ENCODE measurements at regions not wholly inside any gene's neighbourhood (a gene's known extent, or its start where the extent isn't known, plus 50 kb on each side); places are given as distances from the start of the nearest gene placed in this dataset.

DNA sequence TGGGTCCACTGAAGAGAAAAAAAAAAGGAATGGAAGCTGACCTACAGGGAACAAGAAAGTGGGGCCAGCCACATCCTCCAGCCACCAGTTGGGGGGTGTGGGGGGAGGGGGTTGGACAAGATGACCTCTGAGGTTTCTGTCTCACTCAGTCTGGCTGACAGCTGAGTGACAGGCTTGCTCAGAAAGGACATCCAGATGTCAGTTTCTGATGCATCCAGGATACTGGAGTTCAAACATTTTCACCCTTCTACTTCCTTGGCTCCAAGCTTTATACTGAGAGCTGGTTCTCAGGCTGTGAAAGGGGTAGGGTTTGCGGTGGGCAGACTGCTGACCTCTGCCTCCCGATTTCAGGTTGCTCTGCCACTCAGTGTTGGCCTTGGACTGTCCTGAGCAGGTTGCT lies 2178.3 kb downstream of the TP53TG3F start:
- no peak for DNase-seq (ENCODE audit: low read depth)

DNA sequence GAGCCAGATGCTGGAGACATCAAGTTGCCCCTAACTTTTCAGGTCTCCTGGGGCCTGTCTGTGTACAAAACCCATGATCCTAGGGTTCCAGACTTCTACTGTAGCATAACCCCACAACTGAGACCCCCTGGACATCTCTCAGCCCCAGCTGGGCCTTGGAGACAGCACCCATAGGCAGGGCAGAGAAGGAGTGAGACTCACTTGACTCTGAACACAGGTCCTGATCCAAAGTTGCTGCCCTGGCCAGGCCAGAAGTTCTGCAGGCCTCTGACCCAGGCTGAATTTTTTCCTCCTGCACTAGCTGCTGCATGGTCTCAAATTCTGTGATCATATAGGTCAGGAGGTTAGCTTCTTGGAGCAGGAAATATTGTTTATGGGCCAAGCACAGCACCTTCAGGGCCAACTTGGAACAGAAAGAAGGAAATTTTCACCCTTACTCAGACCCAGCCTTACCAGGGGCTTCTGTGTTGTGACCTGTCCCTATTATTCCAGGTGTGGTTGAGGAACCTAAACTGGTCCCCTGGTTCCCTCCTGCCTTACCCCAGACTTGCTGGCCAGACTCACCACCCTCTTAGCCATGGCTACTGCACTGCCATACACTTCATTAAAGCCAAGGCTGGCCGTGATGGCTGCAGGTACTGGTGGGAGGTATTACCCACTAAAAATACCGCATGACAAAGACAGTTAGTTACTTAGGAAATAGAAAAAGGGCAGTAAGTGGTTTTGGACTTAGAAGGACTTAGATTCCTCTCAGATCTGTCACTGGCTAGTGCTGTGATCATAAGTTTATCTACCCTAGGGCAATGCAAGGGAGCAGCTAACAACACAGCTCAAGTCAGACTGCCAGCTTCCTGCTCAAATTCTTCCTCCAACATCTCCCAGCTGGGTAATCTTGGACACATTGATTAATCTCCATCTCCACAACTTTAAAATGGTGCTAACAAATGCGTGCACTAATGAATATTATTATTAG lies 2180.1 kb downstream of the TP53TG3F start:
- DNase-seq (ENCODE audit: low read depth) = no peak

DNA sequence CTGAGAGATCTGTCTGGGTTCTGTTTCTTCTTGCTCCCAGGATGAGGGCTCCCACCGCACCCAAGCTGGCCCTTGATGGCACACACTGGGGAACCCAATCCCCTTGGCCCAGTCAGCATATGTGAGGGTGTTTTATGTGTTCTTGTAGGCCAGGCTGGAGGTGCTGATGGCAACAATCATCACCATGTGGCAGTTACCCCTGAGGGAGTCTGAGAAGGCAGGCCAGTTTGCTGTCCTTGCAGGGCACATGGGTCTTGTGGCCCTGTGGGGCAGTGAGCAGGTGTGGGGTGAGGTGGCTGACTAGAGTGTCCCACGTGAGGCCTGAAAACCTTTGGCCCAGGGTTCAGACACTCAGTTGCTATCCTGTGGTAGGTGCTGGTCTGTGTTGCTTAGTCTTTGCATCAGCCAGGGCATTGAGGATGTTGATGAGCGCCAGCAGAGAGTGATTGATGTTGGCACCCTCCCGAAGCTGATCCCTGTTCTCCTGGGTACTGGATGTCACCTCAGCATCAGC lies 2183.0 kb downstream of the TP53TG3F start:
- no peak for DNase-seq (ENCODE audit: low read depth)

DNA sequence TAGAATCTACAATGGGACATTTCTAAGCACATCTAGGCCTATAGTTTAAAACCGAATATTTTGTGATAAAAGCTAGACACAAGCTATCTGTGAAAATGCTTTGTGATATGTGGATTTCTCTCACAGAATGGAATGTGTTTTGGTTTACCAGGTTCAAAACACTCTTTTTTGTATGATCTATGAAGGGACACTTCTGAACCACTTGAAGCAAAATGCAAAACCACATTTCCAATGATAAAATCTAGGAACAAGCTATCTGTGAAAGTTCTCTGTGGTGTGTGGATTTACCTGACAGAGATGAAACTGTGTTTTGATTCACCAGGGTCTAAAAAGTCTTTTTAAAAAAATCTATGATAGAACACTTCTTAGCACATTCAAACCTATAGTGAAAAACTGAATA lies 2192.4 kb downstream of the TP53TG3F start:
- no peak for DNase-seq (ENCODE audit: low read depth)

DNA sequence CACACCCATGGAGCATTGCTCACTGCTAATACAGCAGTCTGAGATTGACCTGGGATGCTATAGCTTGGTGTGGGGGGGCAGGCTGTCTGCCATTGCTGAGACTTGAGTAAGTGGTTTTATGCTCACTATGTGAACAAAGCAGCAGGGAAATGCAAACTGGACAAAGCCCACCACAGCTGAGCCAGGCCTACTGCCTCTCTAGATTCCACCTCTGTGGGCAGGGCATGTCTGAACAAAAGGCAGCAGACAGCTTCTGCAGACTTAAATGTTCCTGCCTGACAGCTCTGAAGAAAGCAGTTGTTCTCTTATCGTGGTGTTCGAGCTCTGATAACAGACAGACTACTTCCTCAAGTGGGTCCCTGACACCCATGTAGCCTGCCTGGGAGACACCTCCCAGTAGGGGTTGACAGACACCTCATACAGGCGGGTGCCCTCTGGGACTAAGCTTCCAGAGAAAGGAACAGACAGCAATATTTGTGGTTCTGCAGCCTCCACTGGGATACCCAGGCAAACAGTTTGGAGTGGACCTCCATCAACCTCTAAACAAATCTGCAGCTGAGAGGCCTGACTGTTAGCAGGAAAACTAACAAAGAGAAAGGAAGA lies 2204.8 kb downstream of the TP53TG3F start:
- no peak for DNase-seq (ENCODE audit: low read depth)

DNA sequence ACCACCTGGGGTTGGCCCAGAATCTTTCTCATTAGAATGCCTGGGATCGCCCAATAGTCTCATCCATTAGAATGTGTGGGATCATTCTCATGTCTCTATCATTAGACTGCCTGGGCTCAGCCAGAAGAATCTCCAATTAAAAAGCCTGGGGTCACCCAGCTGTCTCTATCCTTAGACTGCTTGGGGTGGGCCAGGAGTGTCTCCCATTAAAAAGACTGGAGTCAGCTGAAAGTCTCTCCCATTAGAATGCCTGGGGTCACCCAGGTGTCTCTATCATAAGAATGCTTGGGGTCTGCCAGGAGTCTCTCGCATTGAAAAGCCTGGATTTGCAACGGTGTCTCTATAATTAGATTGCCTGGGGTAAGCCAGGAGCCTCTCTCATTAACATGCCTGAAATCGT lies 2225.7 kb downstream of the TP53TG3F start:
- DNase-seq (ENCODE audit: low read depth) = no peak

DNA sequence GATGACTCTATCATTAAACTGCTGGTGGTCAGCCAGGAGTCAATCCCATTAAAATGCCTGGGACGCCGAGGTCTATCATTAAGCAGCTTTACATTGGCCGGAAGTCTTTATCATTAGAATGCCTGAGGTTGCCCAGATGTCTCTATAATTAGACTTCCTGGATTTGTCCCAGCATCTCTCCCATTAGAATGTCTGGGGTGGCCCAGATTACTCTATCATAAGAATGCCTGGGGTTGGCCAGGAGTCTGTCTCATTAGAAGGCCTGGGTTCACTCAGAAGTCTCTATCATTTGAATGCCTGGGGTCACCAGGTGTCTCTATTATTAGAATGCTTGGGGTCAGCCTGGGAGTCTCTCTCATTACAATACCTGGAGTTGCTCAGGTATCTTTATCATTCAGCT lies 2227.2 kb downstream of the TP53TG3F start:
- no peak for DNase-seq (ENCODE audit: low read depth)

DNA sequence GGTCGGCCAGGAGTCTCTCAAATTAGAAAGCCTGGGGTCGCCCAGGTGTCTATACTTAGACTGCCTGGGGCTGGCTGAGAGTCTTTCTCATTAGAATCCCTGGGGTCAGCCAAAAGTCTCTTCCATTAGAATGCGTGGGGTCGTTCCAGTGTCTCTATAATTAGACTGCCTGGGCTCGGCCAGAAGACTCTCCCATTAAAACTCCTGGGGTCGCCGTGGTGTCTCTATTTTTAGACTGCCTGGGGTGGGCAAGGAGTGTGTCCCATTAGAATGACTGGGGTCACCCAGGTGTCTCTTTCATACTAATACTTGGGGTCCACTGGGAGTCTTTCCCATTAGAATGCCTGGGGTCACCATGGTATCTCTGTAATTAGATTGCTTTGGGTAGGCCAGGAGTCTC lies 2227.7 kb downstream of the TP53TG3F start:
- no peak for DNase-seq (ENCODE audit: low read depth)

DNA sequence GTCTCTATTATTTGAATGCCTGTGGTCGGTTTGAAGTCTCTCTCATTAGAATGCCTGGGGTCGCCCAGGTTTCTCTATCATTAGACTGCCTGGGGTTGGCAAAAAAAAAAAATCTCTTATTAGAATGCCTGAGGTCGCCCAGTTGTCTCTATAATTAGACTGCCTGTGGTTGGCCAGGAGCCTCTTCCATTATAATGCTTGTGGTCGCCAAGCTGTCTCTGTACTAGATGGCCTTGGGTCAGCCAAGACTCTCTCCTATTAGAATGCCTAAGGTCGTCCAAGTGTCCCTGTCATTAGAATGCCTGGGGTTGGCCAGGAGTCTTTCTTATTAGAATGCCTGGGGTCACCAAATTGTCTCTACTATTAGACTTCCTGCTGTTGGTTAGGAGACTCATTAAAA lies 2228.4 kb downstream of the TP53TG3F start:
- DNase-seq (ENCODE audit: low read depth) = no peak

DNA sequence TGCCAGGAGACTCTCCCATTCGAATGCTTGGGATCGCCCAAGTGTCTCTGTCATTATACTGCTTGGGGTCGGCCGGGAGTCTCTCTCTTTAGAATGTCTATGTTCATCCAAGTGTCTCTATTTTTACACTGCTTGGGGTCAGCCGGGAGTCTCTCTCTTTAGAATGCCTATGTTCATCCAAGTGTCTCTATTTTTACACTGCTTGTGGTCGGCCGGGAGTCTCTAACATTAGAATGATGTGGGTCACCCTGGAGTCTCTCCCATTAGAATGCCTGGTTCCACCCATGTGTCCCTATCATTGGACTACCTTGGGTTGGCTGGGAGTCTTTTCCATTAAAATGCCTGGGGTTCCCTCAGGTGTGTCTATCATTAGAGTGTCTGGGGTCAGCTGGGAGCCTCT lies 2230.4 kb downstream of the TP53TG3F start:
- no peak for DNase-seq (ENCODE audit: low read depth)

DNA sequence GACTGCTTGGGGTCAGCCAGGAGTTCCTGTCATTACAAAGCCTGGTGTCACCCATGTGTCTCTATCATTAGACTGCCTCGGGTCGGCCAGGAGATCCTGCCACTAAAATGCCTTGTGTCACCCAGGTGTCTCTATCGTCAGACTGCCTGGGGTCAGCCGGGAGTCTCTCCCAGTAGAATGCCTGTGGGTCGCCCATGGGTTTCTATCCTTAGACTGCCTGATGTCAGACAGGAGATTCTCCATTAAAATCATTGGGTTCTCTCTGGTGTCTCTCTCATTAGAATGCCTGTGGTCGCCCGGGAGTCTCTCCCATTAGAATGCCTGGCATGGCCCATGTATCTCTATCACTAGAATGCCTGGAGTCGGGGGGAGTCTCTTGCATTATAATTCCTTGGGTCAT lies 2231.0 kb downstream of the TP53TG3F start:
- no peak for DNase-seq (ENCODE audit: low read depth)

DNA sequence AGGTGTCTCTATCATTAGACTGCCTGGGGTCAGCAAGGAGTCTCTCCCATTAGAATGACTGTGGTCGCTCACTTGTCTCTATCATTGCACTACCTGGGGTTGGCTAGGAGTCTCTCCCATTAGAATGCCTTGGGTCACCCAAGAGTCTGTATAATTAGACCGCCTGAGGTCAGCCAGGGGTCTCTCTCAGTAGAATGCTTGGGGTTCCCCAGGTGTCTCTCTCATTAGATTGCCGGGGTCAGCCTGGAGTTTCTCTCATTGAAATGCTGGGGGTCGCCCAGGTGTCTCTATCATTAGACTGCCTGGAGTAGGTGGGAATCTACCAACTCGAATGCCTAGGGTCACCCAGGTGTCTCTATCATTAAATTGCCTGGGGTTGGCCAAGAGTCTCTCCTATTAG lies 2231.6 kb downstream of the TP53TG3F start:
- DNase-seq (ENCODE audit: low read depth) = no peak

DNA sequence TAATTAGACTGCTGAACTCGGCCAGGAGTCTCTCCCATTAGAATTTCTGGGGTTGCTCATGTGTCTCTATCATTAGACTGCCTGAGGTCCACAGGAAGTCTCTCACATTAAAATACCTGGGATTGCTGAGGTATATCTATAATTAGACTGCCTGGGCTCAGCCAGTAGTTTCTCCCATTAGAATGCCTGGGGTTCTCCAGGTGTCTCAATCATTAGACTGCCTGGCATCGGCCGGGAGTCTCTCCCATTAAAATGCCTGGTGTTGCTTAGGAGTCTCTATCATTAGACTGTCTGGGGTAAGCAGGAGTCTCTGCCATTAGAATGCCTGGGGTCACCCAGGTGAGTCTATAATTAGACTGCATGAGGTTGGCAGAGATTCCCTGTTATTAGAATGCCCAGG lies 2233.4 kb downstream of the TP53TG3F start:
- DNase-seq (ENCODE audit: low read depth) = no peak

DNA sequence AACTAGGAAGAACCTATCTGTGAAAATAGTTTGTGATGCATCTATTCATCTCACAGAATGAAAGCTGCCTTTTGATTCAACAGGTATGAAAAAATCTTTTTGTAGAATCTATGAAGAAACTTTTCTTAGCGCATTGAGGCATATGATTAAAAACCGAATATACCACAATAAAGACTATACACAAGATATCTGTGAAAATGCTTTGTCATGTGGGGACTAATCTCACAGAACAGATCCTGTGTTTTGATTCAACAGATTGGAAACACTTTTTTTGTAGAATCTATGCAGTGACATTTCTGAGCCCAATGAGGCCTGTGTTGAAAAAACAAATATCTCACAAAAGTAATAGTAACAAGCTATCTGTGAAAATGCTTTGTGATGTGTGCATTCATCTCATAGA lies 2247.5 kb downstream of the TP53TG3F start:
- DNase-seq (ENCODE audit: low read depth) = no peak

DNA sequence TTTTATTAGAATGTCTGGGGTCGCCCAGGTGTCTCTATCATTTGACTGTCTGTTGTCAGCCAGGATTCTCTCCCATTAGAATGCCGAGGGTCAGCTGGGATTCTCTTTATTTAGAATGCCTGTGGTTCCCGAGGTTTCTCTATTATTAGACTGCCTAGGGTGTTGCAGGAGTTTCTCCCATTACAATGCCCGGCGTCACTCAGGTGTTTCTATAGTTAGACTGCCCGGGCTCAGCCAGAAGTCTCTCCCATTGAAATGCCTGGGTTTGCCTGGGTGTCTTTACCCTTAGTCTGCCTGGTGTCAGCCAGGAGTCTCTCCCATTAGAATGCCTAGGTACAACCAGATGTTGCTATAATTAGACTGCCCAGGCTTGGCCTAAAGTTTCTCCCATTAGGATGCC lies 2252.0 kb downstream of the TP53TG3F start:
- no peak for DNase-seq (ENCODE audit: low read depth)

DNA sequence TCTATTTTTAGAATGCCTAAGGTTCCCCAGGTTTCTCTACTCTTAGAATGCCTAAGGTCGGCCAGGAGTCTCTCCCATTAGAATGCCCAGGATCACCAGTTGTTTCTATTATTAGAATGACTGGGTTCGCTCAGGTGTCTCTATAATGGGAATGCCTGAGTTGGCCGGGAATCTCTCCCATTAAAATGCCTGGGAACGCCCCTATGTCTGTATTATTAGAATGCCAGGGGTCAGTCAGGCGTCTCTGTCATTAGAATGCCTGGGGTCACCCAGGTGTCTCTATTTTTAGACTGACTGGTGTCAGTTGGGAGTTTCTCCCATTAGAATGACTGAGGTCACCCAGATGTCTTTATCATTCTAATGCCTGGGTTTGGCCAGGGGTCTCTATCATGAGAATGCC lies 2252.5 kb downstream of the TP53TG3F start:
- DNase-seq (ENCODE audit: low read depth) = no peak

DNA sequence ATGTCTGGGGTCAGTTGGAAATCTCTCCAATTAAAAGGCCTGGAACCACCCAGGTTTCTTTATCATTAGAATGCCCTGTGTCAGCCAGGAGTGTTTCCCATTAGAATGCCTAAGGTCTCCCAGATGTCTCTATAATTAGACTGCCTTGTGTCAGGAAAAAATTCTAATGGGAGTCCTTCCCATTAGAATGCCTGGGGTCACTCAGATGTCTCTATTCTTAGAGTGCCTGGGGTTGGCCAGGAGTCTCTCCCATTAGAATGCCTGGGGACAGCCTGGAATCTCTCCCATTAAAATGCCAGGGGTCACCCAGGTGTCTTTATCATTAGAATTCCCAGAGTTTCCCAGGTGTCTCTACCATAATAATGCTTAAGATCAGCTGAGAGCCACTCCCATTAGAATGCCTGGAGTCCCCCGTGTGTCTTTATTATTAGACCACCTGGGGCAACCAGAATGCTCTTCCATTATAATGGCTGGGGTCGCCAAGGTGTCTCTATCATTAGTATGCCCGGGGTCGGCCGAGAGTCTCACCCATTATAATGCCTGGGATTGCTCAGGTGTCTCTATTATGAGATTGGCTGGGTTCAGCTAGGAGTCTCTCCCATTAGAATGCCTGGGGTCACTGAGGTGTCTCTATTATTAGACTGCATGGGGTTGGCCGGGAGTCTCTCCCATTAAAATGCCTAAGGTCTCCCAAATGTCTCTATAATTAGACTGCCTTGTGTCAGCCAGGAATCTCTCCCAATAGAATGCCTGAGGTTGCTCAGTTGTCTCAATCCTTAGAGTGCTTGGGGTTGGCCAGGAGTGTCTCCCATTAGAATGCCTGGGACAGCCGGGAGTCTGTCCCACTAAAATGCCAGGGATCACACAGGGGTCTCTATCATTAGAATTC lies 2254.6 kb downstream of the TP53TG3F start:
- no peak for DNase-seq (ENCODE audit: low read depth)

DNA sequence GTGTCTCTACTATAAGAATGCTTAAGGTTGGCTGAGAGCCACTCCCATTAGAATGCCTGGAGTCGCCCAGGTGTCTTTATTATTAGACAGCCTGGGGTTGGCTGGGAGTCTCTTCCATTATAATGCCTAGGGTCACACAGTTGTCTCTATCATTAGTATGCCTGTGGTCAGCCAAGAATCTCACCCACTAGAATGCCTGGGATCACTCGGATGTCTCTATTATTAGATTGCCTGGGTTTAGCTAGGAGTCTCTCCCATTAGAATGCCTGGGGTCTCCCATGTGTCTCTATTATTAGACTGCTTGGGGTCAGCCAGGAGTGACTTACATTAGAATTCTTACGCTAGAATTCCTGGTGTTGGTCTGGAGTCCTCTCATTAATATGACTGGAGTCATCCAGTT lies 2255.3 kb downstream of the TP53TG3F start:
- no peak for DNase-seq (ENCODE audit: low read depth)

DNA sequence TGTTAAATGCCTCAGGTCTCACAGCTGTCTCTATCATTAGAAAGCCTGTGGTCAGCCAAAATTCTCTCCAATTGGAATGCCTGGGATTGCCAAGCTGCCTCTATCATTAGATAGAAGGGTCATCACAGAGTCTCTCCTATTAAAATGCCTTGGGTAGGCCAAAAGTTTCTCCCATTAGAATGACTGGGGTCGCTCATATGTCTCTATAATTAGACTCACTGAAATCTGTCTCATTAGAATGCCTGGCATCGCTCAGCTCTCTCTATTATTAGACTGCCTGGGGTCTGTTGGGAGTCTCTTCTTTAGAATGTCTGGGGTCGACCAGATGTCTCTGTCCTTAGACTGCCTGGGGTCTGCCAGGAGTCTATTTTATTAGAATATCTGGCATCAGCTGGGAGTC lies 2265.1 kb downstream of the TP53TG3F start:
- DNase-seq (ENCODE audit: low read depth) = no peak

DNA sequence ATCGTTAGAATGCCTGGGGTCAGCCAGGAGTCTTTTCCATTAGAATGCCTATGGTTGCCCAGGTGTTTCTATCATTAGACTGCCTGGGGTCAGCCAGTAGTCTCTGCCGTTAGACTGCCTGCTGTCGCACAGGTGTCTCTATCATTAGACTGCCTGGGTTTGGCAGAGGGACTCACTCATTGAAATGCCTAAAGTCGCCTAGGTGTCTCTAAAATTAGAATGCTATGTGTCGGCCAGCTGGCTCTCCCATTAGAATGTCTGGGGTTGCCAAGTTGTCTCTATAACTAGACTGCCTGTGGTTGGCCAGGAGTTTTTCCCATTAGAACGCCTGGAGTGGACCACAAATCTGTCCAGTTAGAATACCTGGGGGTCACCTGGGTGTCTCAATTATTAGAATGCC lies 2266.5 kb downstream of the TP53TG3F start:
- DNase-seq (ENCODE audit: low read depth) = no peak

DNA sequence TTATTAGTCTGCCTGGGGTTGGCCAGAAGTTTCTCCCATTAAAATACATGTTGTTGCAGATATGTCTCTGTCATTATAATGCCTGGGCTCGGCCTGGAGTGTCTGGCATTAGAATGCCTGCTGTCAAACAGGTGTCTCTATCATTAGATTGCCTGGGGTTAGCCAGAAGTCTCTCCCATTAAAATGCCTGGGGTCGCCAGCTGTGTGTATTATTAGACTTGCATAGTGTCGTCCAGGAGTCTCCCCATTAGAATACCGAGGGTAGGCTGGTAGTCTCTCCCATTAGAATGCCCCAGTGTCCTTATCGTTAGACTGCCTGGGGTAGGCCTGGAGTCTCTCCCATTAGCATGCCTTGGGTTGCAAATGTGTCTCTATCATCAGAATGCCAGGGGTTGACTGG lies 2270.8 kb downstream of the TP53TG3F start:
- no peak for DNase-seq (ENCODE audit: low read depth)
